ENCODE measurements at regions not wholly inside any gene's neighbourhood (a gene's known extent, or its start where the extent isn't known, plus 50 kb on each side); places are given as distances from the start of the nearest gene placed in this dataset.

DNA sequence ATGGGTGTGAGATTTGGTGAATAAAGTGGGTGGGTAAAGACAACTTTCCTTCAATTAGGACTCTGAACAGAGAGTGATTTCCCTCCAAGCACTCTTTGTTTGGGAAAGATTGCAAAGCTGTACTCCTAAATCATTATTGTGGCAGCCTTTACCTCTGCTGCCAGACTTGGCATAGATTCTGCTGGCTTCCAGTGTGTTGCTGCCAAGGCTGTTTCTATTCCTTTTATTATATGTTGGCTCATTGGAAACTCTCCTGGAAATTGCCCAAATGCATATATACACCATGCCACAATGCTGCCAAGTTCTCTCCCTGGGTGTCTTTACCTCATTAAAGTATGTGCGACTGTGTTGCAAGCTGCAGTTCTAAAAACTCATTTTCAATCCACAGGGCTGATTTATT is 668.0 kb downstream of the MRPL39 start:
- no peak for FAIRE-seq
- Histone ChIP-seq H3K4me3 (ENCODE audit: control insufficient read depth in 2 of 3, extremely low read depth in 1 of 3, insufficient read depth in 2 of 3, low read depth in 1 of 3, low read length in 3 of 3) (no peak overlapping the region), H4K20me1 (ENCODE audit: control insufficient read depth, extremely low read depth, insufficient read depth, low read length) (no peaks in the 10 kb centered on the region), H3K9me3 (ENCODE audit: control insufficient read depth, low read depth, low read length) (no peaks in the 10 kb centered on the region), H3K4me1 (ENCODE audit: control insufficient read depth, extremely low read depth, insufficient read depth, low read length) (no peaks in the 10 kb centered on the region), H3K36me3 (ENCODE audit: control insufficient read depth in 2 of 2, extremely low read depth in 1 of 2, insufficient read depth in 2 of 2, low read length in 2 of 2) (no peaks in the 10 kb centered on the region), H3K9me1 (ENCODE audit: control insufficient read depth, extremely low read depth, insufficient read depth, low read length) (no peaks in the 10 kb centered on the region), H3K27me3 (ENCODE audit: control insufficient read depth, extremely low read depth, insufficient read depth, low read length) (no peaks in the 10 kb centered on the region), H2AFZ (ENCODE audit: control insufficient read depth, low read length) (no peak overlapping the region), H3K27ac (ENCODE audit: control insufficient read depth, insufficient read depth, low read length) (no peak overlapping the region), H3K4me2 (ENCODE audit: control insufficient read depth, extremely low read depth, insufficient read depth, low read depth, low read length) (no peak overlapping the region), H3K9ac (ENCODE audit: control insufficient read depth, extremely low read depth, insufficient read depth, low read length) (no peak overlapping the region), H3K79me2 (ENCODE audit: control insufficient read depth, insufficient read depth, low read length) (no peaks in the 10 kb centered on the region)
- TF ChIP-seq, protein P1, sequence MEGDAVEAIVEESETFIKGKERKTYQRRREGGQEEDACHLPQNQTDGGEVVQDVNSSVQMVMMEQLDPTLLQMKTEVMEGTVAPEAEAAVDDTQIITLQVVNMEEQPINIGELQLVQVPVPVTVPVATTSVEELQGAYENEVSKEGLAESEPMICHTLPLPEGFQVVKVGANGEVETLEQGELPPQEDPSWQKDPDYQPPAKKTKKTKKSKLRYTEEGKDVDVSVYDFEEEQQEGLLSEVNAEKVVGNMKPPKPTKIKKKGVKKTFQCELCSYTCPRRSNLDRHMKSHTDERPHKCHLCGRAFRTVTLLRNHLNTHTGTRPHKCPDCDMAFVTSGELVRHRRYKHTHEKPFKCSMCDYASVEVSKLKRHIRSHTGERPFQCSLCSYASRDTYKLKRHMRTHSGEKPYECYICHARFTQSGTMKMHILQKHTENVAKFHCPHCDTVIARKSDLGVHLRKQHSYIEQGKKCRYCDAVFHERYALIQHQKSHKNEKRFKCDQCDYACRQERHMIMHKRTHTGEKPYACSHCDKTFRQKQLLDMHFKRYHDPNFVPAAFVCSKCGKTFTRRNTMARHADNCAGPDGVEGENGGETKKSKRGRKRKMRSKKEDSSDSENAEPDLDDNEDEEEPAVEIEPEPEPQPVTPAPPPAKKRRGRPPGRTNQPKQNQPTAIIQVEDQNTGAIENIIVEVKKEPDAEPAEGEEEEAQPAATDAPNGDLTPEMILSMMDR (optimal IDR thresholded peaks at IDR 0.05 in 1 of 3, IDR thresholded peaks at IDR 0.05 in 1 of 3, conservative IDR thresholded peaks at IDR 0.05 in 1 of 3; ENCODE audit: extremely low read depth in 1 of 3, insufficient read depth in 2 of 3, low read length in 3 of 3), result no peak
- no peak for TF ChIP-seq EZH2 (IDR thresholded peaks at IDR 0.05; ENCODE audit: low read length)
- dilution Hi-C loops (cut with MboI; ENCODE audit: extremely low pct_ligation_motif_present, low sequenced_read_pairs), result no loop called here
- no peak for DNase-seq (ENCODE audit: low read depth, low spot score)

DNA sequence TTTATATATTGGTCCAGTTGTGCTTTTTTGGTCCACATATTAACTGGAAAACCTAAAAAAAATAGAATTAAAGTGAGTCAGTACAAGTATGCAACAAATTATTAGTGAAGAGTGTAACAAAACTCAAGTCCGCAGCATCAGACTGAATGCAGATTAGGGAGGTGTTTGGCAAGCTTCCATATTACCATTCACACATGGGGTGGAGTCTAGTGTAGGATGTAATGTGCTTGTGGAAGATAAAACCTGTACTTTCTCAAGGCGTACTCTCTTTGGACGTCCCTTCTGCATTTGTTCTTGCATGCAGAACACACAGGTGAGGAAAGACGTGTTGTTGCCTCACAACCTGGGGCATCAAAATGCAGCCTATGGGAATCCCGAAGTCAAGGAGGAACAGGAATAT is 668.7 kb downstream of the MRPL39 start:
- Histone ChIP-seq H3K4me3 (ENCODE audit: control insufficient read depth in 2 of 3, extremely low read depth in 1 of 3, insufficient read depth in 2 of 3, low read depth in 1 of 3, low read length in 3 of 3) (no peak overlapping the region), H3K27me3 (ENCODE audit: control insufficient read depth, extremely low read depth, insufficient read depth, low read length) (no peaks in the 10 kb centered on the region), H3K36me3 (ENCODE audit: control insufficient read depth in 2 of 2, extremely low read depth in 1 of 2, insufficient read depth in 2 of 2, low read length in 2 of 2) (no peaks in the 10 kb centered on the region), H2AFZ (ENCODE audit: control insufficient read depth, low read length) (no peak overlapping the region), H3K9me3 (ENCODE audit: control insufficient read depth, low read depth, low read length) (no peaks in the 10 kb centered on the region), H4K20me1 (ENCODE audit: control insufficient read depth, extremely low read depth, insufficient read depth, low read length) (no peaks in the 10 kb centered on the region), H3K27ac (ENCODE audit: control insufficient read depth, insufficient read depth, low read length) (no peak overlapping the region), H3K9ac (ENCODE audit: control insufficient read depth, extremely low read depth, insufficient read depth, low read length) (no peak overlapping the region), H3K4me2 (ENCODE audit: control insufficient read depth, extremely low read depth, insufficient read depth, low read depth, low read length) (no peak overlapping the region), H3K4me1 (ENCODE audit: control insufficient read depth, extremely low read depth, insufficient read depth, low read length) (no peaks in the 10 kb centered on the region), H3K9me1 (ENCODE audit: control insufficient read depth, extremely low read depth, insufficient read depth, low read length) (no peaks in the 10 kb centered on the region), H3K79me2 (ENCODE audit: control insufficient read depth, insufficient read depth, low read length) (no peaks in the 10 kb centered on the region)
- FAIRE-seq (no peak), DNase-seq (ENCODE audit: low read depth, low spot score) (no peak)
- TF ChIP-seq, protein P1 (optimal IDR thresholded peaks at IDR 0.05 in 1 of 3, IDR thresholded peaks at IDR 0.05 in 1 of 3, conservative IDR thresholded peaks at IDR 0.05 in 1 of 3; ENCODE audit: extremely low read depth in 1 of 3, insufficient read depth in 2 of 3, low read length in 3 of 3), result no peak
- no peak for TF ChIP-seq EZH2 (IDR thresholded peaks at IDR 0.05; ENCODE audit: low read length)
- dilution Hi-C loops (cut with MboI; ENCODE audit: extremely low pct_ligation_motif_present, low sequenced_read_pairs), result no loop called here

Data from keratinocyte (primary cell).